ENCODE measurements at regions not wholly inside any gene's neighbourhood (a gene's known extent, or its start where the extent isn't known, plus 50 kb on each side); places are given as distances from the start of the nearest gene placed in this dataset.

- Histone ChIP-seq H3K27me3 (no peaks in the 10 kb centered on the region), H3K36me3 (no peaks in the 10 kb centered on the region), H3K9me3 (no peaks in the 10 kb centered on the region), H3K4me3 (no peak overlapping the region), H3K4me1 (no peaks in the 10 kb centered on the region), H3K27ac (no peak overlapping the region)
- TF ChIP-seq POLR2AphosphoS5 (IDR thresholded peaks at IDR 0.05) = no peak
- TF ChIP-seq EP300 (IDR thresholded peaks at IDR 0.05) = no peak
- TF ChIP-seq CTCF (IDR thresholded peaks at IDR 0.05) = no peak
- no peak for TF ChIP-seq POLR2A (IDR thresholded peaks at IDR 0.05)
- DNase-seq = no peak
- intact Hi-C loops (cut with DNase I; ENCODE audit: low total_unique reads) = no loop called here
- WGBS, 5 donors = 55 to 70% (median 65%) methylated on average over 5 of the region's 5 CpGs
These were observed 160.5 kb upstream of the GHITM start for GRCh38 chr10:83978681-83979383.

GRCh38 chr10:83982812-83983211, 156.5 kb upstream of the GHITM start:
- Histone ChIP-seq H3K27ac (no peak overlapping the region), H3K36me3 (no peaks in the 10 kb centered on the region), H3K4me3 (no peak overlapping the region), H3K4me1 (no peaks in the 10 kb centered on the region), H3K9me3 (no peaks in the 10 kb centered on the region), H3K27me3 (no peaks in the 10 kb centered on the region)
- intact Hi-C loops (cut with DNase I; ENCODE audit: low total_unique reads) = no loop called here
- 37 to 78% (median 47%) methylated on average over 1 of the region's 1 CpG for WGBS, 5 donors
- no peak for DNase-seq
- TF ChIP-seq CTCF (IDR thresholded peaks at IDR 0.05) (no peak), POLR2A (IDR thresholded peaks at IDR 0.05) (no peak), EP300 (IDR thresholded peaks at IDR 0.05) (no peak), POLR2AphosphoS5 (IDR thresholded peaks at IDR 0.05) (no peak)

GRCh38 chr10:83983578-83984255, 155.6 kb upstream of the GHITM start:
- no peak for TF ChIP-seq EP300 (IDR thresholded peaks at IDR 0.05)
- no peak for TF ChIP-seq CTCF (IDR thresholded peaks at IDR 0.05)
- no peak for TF ChIP-seq POLR2A (IDR thresholded peaks at IDR 0.05)
- TF ChIP-seq POLR2AphosphoS5 (IDR thresholded peaks at IDR 0.05) = no peak
- intact Hi-C loops (cut with DNase I; ENCODE audit: low total_unique reads) = no loop called here
- H3K36me3 ChIP-seq = no peaks in the 10 kb centered on the region
- no peaks in the 10 kb centered on the region for H3K4me1 ChIP-seq
- peak in 1 of 2 donors; percentile 21 for DNase-seq
- 49 to 59% (median 53%) methylated on average over 4 of the region's 4 CpGs for WGBS, 5 donors
- no peaks in the 10 kb centered on the region for H3K27me3 ChIP-seq
- H3K9me3 ChIP-seq = no peaks in the 10 kb centered on the region
- H3K27ac ChIP-seq = no peak overlapping the region
- no peak overlapping the region for H3K4me3 ChIP-seq

GRCh38 chr10:83984256-83984640, 155.1 kb upstream of the GHITM start:
- intact Hi-C loops (cut with DNase I; ENCODE audit: low total_unique reads) = no loop called here
- no peak for DNase-seq
- no peaks in the 10 kb centered on the region for H3K4me1 ChIP-seq
- H3K4me3 ChIP-seq = no peak overlapping the region
- no peaks in the 10 kb centered on the region for H3K27me3 ChIP-seq
- no peaks in the 10 kb centered on the region for H3K9me3 ChIP-seq
- no peaks in the 10 kb centered on the region for H3K36me3 ChIP-seq
- H3K27ac ChIP-seq = no peak overlapping the region
- TF ChIP-seq EP300 (IDR thresholded peaks at IDR 0.05) (no peak), POLR2A (IDR thresholded peaks at IDR 0.05) (no peak), POLR2AphosphoS5 (IDR thresholded peaks at IDR 0.05) (no peak), CTCF (IDR thresholded peaks at IDR 0.05) (no peak)
